ENCODE measurements at regions not wholly inside any gene's neighbourhood (a gene's known extent, or its start where the extent isn't known, plus 50 kb on each side); places are given as distances from the start of the nearest gene placed in this dataset.

GRCh38 chr3:77780278-77780996 lies 740.5 kb downstream of the ROBO2 start:
- no peak overlapping the region for H3K27ac ChIP-seq (ENCODE audit: low read depth, low read length)
- no peaks in the 10 kb centered on the region for H3K4me1 ChIP-seq (ENCODE audit: control insufficient read depth in 5 of 5, insufficient read depth in 5 of 5, low read length in 5 of 5)
- no peak overlapping the region for H3K4me3 ChIP-seq (ENCODE audit: low read depth in 1 of 5, low read length in 5 of 5)
- H3K36me3 ChIP-seq (ENCODE audit: control insufficient read depth in 5 of 5, insufficient read depth in 5 of 5, low read length in 5 of 5) = no peaks in the 10 kb centered on the region
- H3K9ac ChIP-seq (ENCODE audit: low read length in 5 of 5) = no peak overlapping the region
- no peaks in the 10 kb centered on the region for H3K9me3 ChIP-seq (ENCODE audit: control insufficient read depth in 5 of 5, low read length in 5 of 5)
- no peaks in the 10 kb centered on the region for H3K27me3 ChIP-seq (ENCODE audit: control insufficient read depth in 5 of 5, insufficient read depth in 4 of 5, low read length in 5 of 5)

GRCh38 chr3:77786216-77786615 lies 746.3 kb downstream of the ROBO2 start:
- no peaks in the 10 kb centered on the region for H3K4me1 ChIP-seq (ENCODE audit: control insufficient read depth in 5 of 5, insufficient read depth in 5 of 5, low read length in 5 of 5)
- H3K9ac ChIP-seq (ENCODE audit: low read length in 5 of 5) = no peak overlapping the region
- no peak overlapping the region for H3K27ac ChIP-seq (ENCODE audit: low read depth, low read length)
- H3K27me3 ChIP-seq (ENCODE audit: control insufficient read depth in 5 of 5, insufficient read depth in 4 of 5, low read length in 5 of 5) = no peaks in the 10 kb centered on the region
- H3K4me3 ChIP-seq (ENCODE audit: low read depth in 1 of 5, low read length in 5 of 5) = no peak overlapping the region
- H3K9me3 ChIP-seq (ENCODE audit: control insufficient read depth in 5 of 5, low read length in 5 of 5) = no peaks in the 10 kb centered on the region
- no peaks in the 10 kb centered on the region for H3K36me3 ChIP-seq (ENCODE audit: control insufficient read depth in 5 of 5, insufficient read depth in 5 of 5, low read length in 5 of 5)

- H3K27ac ChIP-seq (ENCODE audit: low read depth, low read length) = no peak overlapping the region
- no peaks in the 10 kb centered on the region for H3K36me3 ChIP-seq (ENCODE audit: control insufficient read depth in 5 of 5, insufficient read depth in 5 of 5, low read length in 5 of 5)
- no peak overlapping the region for H3K9ac ChIP-seq (ENCODE audit: low read length in 5 of 5)
- no peaks in the 10 kb centered on the region for H3K4me1 ChIP-seq (ENCODE audit: control insufficient read depth in 5 of 5, insufficient read depth in 5 of 5, low read length in 5 of 5)
- H3K9me3 ChIP-seq (ENCODE audit: control insufficient read depth in 5 of 5, low read length in 5 of 5) = no peaks in the 10 kb centered on the region
- H3K27me3 ChIP-seq (ENCODE audit: control insufficient read depth in 5 of 5, insufficient read depth in 4 of 5, low read length in 5 of 5) = no peaks in the 10 kb centered on the region
- H3K4me3 ChIP-seq (ENCODE audit: low read depth in 1 of 5, low read length in 5 of 5) = no peak overlapping the region
These were observed 755.1 kb downstream of the ROBO2 start for GRCh38 chr3:77795013-77795412.

- Histone ChIP-seq H3K9ac (ENCODE audit: low read length in 5 of 5) (no peak overlapping the region), H3K27ac (ENCODE audit: low read depth, low read length) (no peak overlapping the region), H3K9me3 (ENCODE audit: control insufficient read depth in 5 of 5, low read length in 5 of 5) (no peaks in the 10 kb centered on the region), H3K27me3 (ENCODE audit: control insufficient read depth in 5 of 5, insufficient read depth in 4 of 5, low read length in 5 of 5) (no peaks in the 10 kb centered on the region), H3K36me3 (ENCODE audit: control insufficient read depth in 5 of 5, insufficient read depth in 5 of 5, low read length in 5 of 5) (no peaks in the 10 kb centered on the region), H3K4me3 (ENCODE audit: low read depth in 1 of 5, low read length in 5 of 5) (no peak overlapping the region), H3K4me1 (ENCODE audit: control insufficient read depth in 5 of 5, insufficient read depth in 5 of 5, low read length in 5 of 5) (no peaks in the 10 kb centered on the region)
These were observed 759.4 kb downstream of the ROBO2 start for GRCh38 chr3:77799278-77799677.

GRCh38 chr3:77800893-77801292 lies 761.0 kb downstream of the ROBO2 start:
- Histone ChIP-seq H3K9me3 (ENCODE audit: control insufficient read depth in 5 of 5, low read length in 5 of 5) (no peaks in the 10 kb centered on the region), H3K4me1 (ENCODE audit: control insufficient read depth in 5 of 5, insufficient read depth in 5 of 5, low read length in 5 of 5) (no peaks in the 10 kb centered on the region), H3K27me3 (ENCODE audit: control insufficient read depth in 5 of 5, insufficient read depth in 4 of 5, low read length in 5 of 5) (no peaks in the 10 kb centered on the region), H3K36me3 (ENCODE audit: control insufficient read depth in 5 of 5, insufficient read depth in 5 of 5, low read length in 5 of 5) (no peaks in the 10 kb centered on the region), H3K27ac (ENCODE audit: low read depth, low read length) (no peak overlapping the region), H3K9ac (ENCODE audit: low read length in 5 of 5) (no peak overlapping the region), H3K4me3 (ENCODE audit: low read depth in 1 of 5, low read length in 5 of 5) (no peak overlapping the region)

GRCh38 chr3:77807312-77807711 lies 767.4 kb downstream of the ROBO2 start:
- no peaks in the 10 kb centered on the region for H3K4me1 ChIP-seq (ENCODE audit: control insufficient read depth in 5 of 5, insufficient read depth in 5 of 5, low read length in 5 of 5)
- no peak overlapping the region for H3K27ac ChIP-seq (ENCODE audit: low read depth, low read length)
- H3K27me3 ChIP-seq (ENCODE audit: control insufficient read depth in 5 of 5, insufficient read depth in 4 of 5, low read length in 5 of 5) = no peaks in the 10 kb centered on the region
- H3K36me3 ChIP-seq (ENCODE audit: control insufficient read depth in 5 of 5, insufficient read depth in 5 of 5, low read length in 5 of 5) = no peaks in the 10 kb centered on the region
- H3K9me3 ChIP-seq (ENCODE audit: control insufficient read depth in 5 of 5, low read length in 5 of 5) = no peaks in the 10 kb centered on the region
- H3K9ac ChIP-seq (ENCODE audit: low read length in 5 of 5) = no peak overlapping the region
- no peak overlapping the region for H3K4me3 ChIP-seq (ENCODE audit: low read depth in 1 of 5, low read length in 5 of 5)

- Histone ChIP-seq H3K9ac (ENCODE audit: low read length in 5 of 5) (no peak overlapping the region), H3K9me3 (ENCODE audit: control insufficient read depth in 5 of 5, low read length in 5 of 5) (no peaks in the 10 kb centered on the region), H3K36me3 (ENCODE audit: control insufficient read depth in 5 of 5, insufficient read depth in 5 of 5, low read length in 5 of 5) (no peaks in the 10 kb centered on the region), H3K27me3 (ENCODE audit: control insufficient read depth in 5 of 5, insufficient read depth in 4 of 5, low read length in 5 of 5) (no peaks in the 10 kb centered on the region), H3K4me1 (ENCODE audit: control insufficient read depth in 5 of 5, insufficient read depth in 5 of 5, low read length in 5 of 5) (no peaks in the 10 kb centered on the region), H3K27ac (ENCODE audit: low read depth, low read length) (no peak overlapping the region), H3K4me3 (ENCODE audit: low read depth in 1 of 5, low read length in 5 of 5) (no peak overlapping the region)
These were observed 774.9 kb downstream of the ROBO2 start for GRCh38 chr3:77814845-77815244.

GRCh38 chr3:77815467-77815866 lies 775.6 kb downstream of the ROBO2 start:
- no peaks in the 10 kb centered on the region for H3K27me3 ChIP-seq (ENCODE audit: control insufficient read depth in 5 of 5, insufficient read depth in 4 of 5, low read length in 5 of 5)
- no peaks in the 10 kb centered on the region for H3K9me3 ChIP-seq (ENCODE audit: control insufficient read depth in 5 of 5, low read length in 5 of 5)
- H3K4me1 ChIP-seq (ENCODE audit: control insufficient read depth in 5 of 5, insufficient read depth in 5 of 5, low read length in 5 of 5) = no peaks in the 10 kb centered on the region
- no peak overlapping the region for H3K4me3 ChIP-seq (ENCODE audit: low read depth in 1 of 5, low read length in 5 of 5)
- no peak overlapping the region for H3K27ac ChIP-seq (ENCODE audit: low read depth, low read length)
- H3K36me3 ChIP-seq (ENCODE audit: control insufficient read depth in 5 of 5, insufficient read depth in 5 of 5, low read length in 5 of 5) = no peaks in the 10 kb centered on the region
- no peak overlapping the region for H3K9ac ChIP-seq (ENCODE audit: low read length in 5 of 5)

GRCh38 chr3:77816366-77816765 lies 776.5 kb downstream of the ROBO2 start:
- Histone ChIP-seq H3K9ac (ENCODE audit: low read length in 5 of 5) (no peak overlapping the region), H3K4me1 (ENCODE audit: control insufficient read depth in 5 of 5, insufficient read depth in 5 of 5, low read length in 5 of 5) (no peaks in the 10 kb centered on the region), H3K36me3 (ENCODE audit: control insufficient read depth in 5 of 5, insufficient read depth in 5 of 5, low read length in 5 of 5) (no peaks in the 10 kb centered on the region)

GRCh38 chr3:77825001-77825827 lies 785.3 kb downstream of the ROBO2 start:
- Histone ChIP-seq H3K9ac (ENCODE audit: low read length in 5 of 5) (no peak overlapping the region), H3K4me3 (ENCODE audit: low read depth in 1 of 5, low read length in 5 of 5) (no peak overlapping the region), H3K36me3 (ENCODE audit: control insufficient read depth in 5 of 5, insufficient read depth in 5 of 5, low read length in 5 of 5) (no peaks in the 10 kb centered on the region), H3K4me1 (ENCODE audit: control insufficient read depth in 5 of 5, insufficient read depth in 5 of 5, low read length in 5 of 5) (no peaks in the 10 kb centered on the region), H3K27me3 (ENCODE audit: control insufficient read depth in 5 of 5, insufficient read depth in 4 of 5, low read length in 5 of 5) (no peaks in the 10 kb centered on the region), H3K27ac (ENCODE audit: low read depth, low read length) (no peak overlapping the region), H3K9me3 (ENCODE audit: control insufficient read depth in 5 of 5, low read length in 5 of 5) (peaks cover 0 to 3% (median 0%) of the 10 kb centered on the region in 5 donors)

More at GRCh38 chr3:77816366-77816765, 776.5 kb downstream of the ROBO2 start:
- Histone ChIP-seq H3K4me3 (ENCODE audit: low read depth in 1 of 5, low read length in 5 of 5) (no peak overlapping the region), H3K27me3 (ENCODE audit: control insufficient read depth in 5 of 5, insufficient read depth in 4 of 5, low read length in 5 of 5) (no peaks in the 10 kb centered on the region), H3K9me3 (ENCODE audit: control insufficient read depth in 5 of 5, low read length in 5 of 5) (no peaks in the 10 kb centered on the region), H3K27ac (ENCODE audit: low read depth, low read length) (no peak overlapping the region)

All from subcutaneous abdominal adipose tissue (tissue), 5 donors.